ENCODE measurements at regions not wholly inside any gene's neighbourhood (a gene's known extent, or its start where the extent isn't known, plus 50 kb on each side); places are given as distances from the start of the nearest gene placed in this dataset.
A peak's percentile ranks its signal among the peaks of the same experiment; 100 is the strongest.
"Not testable (repeated sequence)": the region's sequence is repeated elsewhere in the genome, so short reads cannot be mapped to it uniquely, and the experiment has no call there.

DNA sequence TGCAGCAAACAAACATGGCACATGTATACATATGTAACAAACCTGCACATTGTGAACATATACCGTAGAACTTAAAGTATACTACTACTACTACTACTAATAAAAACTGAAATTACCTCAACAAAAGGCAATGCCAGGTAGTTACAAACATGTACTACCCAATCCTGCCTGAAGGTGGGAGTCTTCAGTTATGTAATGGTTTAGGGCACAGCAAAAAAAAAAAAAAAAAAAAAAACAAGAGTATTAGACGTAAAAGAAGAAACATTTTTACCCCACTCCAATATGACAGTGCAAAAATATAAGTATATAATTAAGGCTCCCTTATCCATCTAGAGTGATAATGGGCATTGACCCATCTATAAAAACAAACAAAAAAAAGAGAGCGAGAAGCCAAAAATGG is 296.6 kb downstream of the ZNF37A start:
- POLR2A ChIA-PET; H3K36me3 Mint-ChIP-seq; H3K27me3 ChIP-seq (ENCODE audit: control insufficient read depth in 2 of 2, insufficient read depth in 2 of 2, low read length in 2 of 2); intact Hi-C loops (cut with micrococcal nuclease); H3K27ac ChIP-seq (ENCODE audit: low read depth, low read length); H3K9me3 Mint-ChIP-seq; H3K9me3 ChIP-seq (ENCODE audit: control insufficient read depth in 2 of 3, low read length in 3 of 3); H3K27me3 Mint-ChIP-seq; H3K4me3 Mint-ChIP-seq; H3K4me3 ChIP-seq (ENCODE audit: low read length); H3K4me1 ChIP-seq (ENCODE audit: control insufficient read depth in 2 of 2, insufficient read depth in 2 of 2, low read length in 2 of 2); H3K36me3 ChIP-seq (ENCODE audit: control insufficient read depth in 2 of 3, insufficient read depth in 3 of 3, low read length in 3 of 3); H3K4me1 Mint-ChIP-seq; CTCF ChIA-PET: not testable (repeated sequence)
- ATAC-seq (peak; percentile 57), DNase-seq (peak in 7 of 9 donors; percentile 10 to 60 (median 43))
- H3K27ac Mint-ChIP-seq, result peak overlapping the region in 1 of 9 donors; percentile 52

DNA sequence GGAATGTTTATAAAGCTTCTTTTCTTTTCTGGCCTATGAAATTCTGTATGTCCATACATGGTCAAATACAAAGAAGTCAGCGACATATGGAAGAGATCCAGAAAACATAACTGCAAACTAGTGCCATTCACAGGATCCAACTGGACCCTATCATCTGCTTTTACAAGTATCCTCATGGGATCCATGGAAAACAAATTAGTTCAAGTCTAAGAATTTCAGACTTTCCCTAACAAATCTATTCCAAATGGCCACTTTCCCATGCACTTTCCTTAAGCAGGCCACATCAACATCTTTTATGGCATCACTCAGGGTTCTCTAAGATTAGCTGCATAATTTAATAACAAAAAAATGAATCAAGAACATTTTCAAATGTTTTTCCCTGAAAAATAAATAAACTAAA is 301.3 kb downstream of the ZNF37A start:
- H3K27ac Mint-ChIP-seq; H3K27me3 ChIP-seq (ENCODE audit: control insufficient read depth in 2 of 2, insufficient read depth in 2 of 2, low read length in 2 of 2); H3K9me3 Mint-ChIP-seq; H3K4me1 ChIP-seq (ENCODE audit: control insufficient read depth in 2 of 2, insufficient read depth in 2 of 2, low read length in 2 of 2); H3K27ac ChIP-seq (ENCODE audit: low read depth, low read length); H3K4me3 Mint-ChIP-seq; H3K36me3 Mint-ChIP-seq; DNase-seq; H3K36me3 ChIP-seq (ENCODE audit: control insufficient read depth in 2 of 3, insufficient read depth in 3 of 3, low read length in 3 of 3); H3K27me3 Mint-ChIP-seq; intact Hi-C loops (cut with micrococcal nuclease); H3K4me3 ChIP-seq (ENCODE audit: low read length); H3K9me3 ChIP-seq (ENCODE audit: control insufficient read depth in 2 of 3, low read length in 3 of 3); ATAC-seq; CTCF ChIA-PET; POLR2A ChIA-PET; H3K4me1 Mint-ChIP-seq: not testable (repeated sequence)

DNA sequence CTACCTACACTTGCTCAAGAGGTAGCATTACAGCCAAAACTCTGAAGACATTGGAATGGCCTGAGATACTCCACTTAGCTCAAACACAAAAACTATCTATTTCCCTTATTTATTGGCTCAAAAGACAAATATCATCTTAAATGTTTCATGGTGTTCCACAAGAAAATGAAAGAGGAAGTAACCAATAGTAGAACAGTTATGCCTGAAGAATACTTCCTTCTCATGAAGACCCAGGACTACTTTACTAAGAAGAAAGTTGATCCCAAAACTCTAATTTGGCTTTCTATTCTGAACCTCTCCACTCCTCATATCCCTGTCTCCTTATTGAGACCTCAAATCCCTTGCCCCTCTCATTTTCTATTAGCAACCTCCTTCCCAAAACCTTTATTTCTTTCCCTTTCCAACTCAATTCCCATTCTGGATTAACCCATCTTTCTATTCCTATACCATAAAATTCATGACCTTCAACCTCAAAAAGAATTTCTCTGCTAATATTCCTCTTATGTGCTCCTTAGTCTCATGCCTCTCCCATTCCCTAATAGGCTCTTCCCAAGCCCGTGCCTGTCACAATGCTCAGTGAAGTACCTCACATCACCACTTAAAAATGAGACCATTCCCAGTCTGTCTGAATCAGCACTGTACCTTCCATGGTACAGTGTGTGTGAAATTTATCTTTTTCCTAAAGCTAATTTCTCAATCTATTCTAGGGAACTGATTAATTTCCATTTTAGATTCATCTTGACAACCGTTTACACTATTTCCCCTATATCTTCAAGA is 302.2 kb downstream of the ZNF37A start:
- H3K4me3 ChIP-seq (ENCODE audit: low read length); H3K4me1 Mint-ChIP-seq; ATAC-seq; POLR2A ChIA-PET; H3K36me3 ChIP-seq (ENCODE audit: control insufficient read depth in 2 of 3, insufficient read depth in 3 of 3, low read length in 3 of 3); CTCF ChIA-PET; H3K27me3 Mint-ChIP-seq; H3K36me3 Mint-ChIP-seq; DNase-seq; H3K27me3 ChIP-seq (ENCODE audit: control insufficient read depth in 2 of 2, insufficient read depth in 2 of 2, low read length in 2 of 2); H3K4me1 ChIP-seq (ENCODE audit: control insufficient read depth in 2 of 2, insufficient read depth in 2 of 2, low read length in 2 of 2); H3K27ac ChIP-seq (ENCODE audit: low read depth, low read length); H3K9me3 Mint-ChIP-seq; H3K27ac Mint-ChIP-seq; H3K9me3 ChIP-seq (ENCODE audit: control insufficient read depth in 2 of 3, low read length in 3 of 3); H3K4me3 Mint-ChIP-seq; intact Hi-C loops (cut with micrococcal nuclease): not testable (repeated sequence)

DNA sequence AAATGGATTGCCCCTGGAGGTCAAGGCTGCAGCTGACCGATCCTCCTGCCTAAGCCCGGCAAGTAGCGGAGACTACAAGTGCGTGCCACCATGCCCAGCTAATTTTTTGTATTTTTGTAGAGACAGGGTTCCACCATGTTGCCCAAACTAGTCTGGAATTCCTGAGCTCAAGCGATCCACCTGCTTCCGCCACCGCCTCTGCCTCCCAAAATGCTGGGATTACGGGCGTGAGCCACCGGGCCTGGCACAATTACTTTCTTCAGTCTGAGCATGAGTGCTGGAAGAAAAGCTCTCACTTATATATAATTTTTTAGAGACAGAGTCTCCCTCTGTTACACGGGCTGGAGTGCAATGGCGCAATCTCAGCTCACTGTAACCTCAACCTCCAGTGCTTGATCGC is 307.4 kb downstream of the ZNF37A start:
- peak overlapping the region in 7 of 9 donors; percentile 47 to 99 (median 97) for H3K27ac Mint-ChIP-seq

DNA sequence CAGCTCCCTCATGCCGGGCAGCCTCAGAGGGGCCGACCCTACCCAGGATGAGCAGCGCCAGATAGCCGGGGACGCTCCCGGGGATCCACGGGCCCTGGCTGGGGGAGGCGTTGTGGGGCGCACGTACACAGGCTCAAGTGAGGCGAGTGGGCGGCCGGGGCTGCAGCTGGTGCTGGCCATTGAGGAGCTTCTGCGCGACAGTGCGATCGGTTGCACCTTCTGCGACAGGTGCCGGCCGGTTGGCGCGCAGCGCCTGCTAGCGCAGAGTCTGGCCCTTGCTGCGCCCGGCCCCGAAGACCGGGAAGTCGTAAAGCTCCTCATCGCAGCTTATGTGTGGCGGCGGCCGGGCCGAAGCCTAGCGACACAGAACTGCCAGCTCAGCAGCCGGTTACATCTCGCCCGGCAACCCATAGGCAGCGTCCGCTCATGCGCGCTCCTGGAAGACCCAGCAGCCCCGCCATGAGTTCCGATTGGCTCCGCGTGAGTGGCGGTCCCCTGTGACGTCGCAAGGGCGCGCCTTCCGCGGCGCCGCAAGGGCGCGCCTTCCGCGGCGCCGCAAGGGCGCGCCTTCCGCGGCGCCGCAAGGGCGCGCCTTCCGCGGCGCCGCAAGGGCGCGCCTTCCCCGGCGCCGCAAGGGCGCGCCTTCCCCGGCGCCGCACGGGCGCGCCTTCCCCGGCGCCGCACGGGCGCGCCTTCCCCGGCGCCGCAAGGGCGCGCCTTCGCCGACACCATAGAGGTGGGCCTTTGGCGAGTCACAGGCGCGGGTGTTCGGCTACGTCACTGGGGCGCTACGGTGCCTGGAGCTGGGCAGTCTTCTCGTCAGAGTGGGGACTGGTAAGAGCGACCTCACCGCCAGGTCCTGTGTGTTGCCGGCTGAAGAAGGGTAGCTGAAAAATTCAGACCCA is 308.6 kb downstream of the ZNF37A start:
- not testable (repeated sequence) for H3K4me1 Mint-ChIP-seq; H3K36me3 Mint-ChIP-seq; H3K4me1 ChIP-seq (ENCODE audit: control insufficient read depth in 2 of 2, insufficient read depth in 2 of 2, low read length in 2 of 2); H3K36me3 ChIP-seq (ENCODE audit: control insufficient read depth in 2 of 3, insufficient read depth in 3 of 3, low read length in 3 of 3); H3K27me3 Mint-ChIP-seq; H3K9me3 Mint-ChIP-seq; H3K9me3 ChIP-seq (ENCODE audit: control insufficient read depth in 2 of 3, low read length in 3 of 3); H3K27me3 ChIP-seq (ENCODE audit: control insufficient read depth in 2 of 2, insufficient read depth in 2 of 2, low read length in 2 of 2)
- Mint-ChIP-seq H3K4me3 (peak overlapping the region; percentile 84 to 95 (median 89)), H3K27ac (peak overlapping the region; percentile 92 to 99 (median 98))
- ChIA-PET CTCF (interaction anchor here (0.5 kb wide), 1 partner anchor 547 kb away, joined by 6 read pairs; no protein-coding TSS in a partner anchor), POLR2A (interaction anchor here (1.2 to 1.4 kb wide), 2 partner anchors 392 to 426 kb away, joined by 3 to 4 read pairs; partner anchors contain the start of genes ZNF25 and ZNF33A)
- ATAC-seq, result peak; percentile 98
- DNase-seq, result peak; percentile 83 to 97 (median 92)
- Histone ChIP-seq H3K27ac (ENCODE audit: low read depth, low read length) (peak overlapping the region; percentile 94), H3K4me3 (ENCODE audit: low read length) (peak overlapping the region; percentile 68)
- intact Hi-C loops (cut with micrococcal nuclease), result loop anchor here (1.0 kb wide), 5 partner anchors 46 to 545 kb away; partner anchors contain the start of genes ZNF25 (in 2 of the 2), ZNF248 (in 1 of the 2), ZNF33A (in 1 of the 2) and ZNF37A (in 1 of the 2)

More for the DNA sequence above, 307.4 kb downstream of the ZNF37A start:
- CTCF ChIA-PET; POLR2A ChIA-PET; H3K27ac ChIP-seq (ENCODE audit: low read depth, low read length); H3K36me3 ChIP-seq (ENCODE audit: control insufficient read depth in 2 of 3, insufficient read depth in 3 of 3, low read length in 3 of 3); H3K36me3 Mint-ChIP-seq; H3K27me3 ChIP-seq (ENCODE audit: control insufficient read depth in 2 of 2, insufficient read depth in 2 of 2, low read length in 2 of 2); H3K4me3 ChIP-seq (ENCODE audit: low read length); intact Hi-C loops (cut with micrococcal nuclease); ATAC-seq; H3K9me3 Mint-ChIP-seq; H3K4me1 ChIP-seq (ENCODE audit: control insufficient read depth in 2 of 2, insufficient read depth in 2 of 2, low read length in 2 of 2); H3K4me1 Mint-ChIP-seq; H3K27me3 Mint-ChIP-seq; H3K9me3 ChIP-seq (ENCODE audit: control insufficient read depth in 2 of 3, low read length in 3 of 3): not testable (repeated sequence)
- DNase-seq, result peak in 2 of 9 donors; percentile 5 to 6
- H3K4me3 Mint-ChIP-seq, result peak overlapping the region in 7 of 10 donors; percentile 64 to 95 (median 89)

DNA sequence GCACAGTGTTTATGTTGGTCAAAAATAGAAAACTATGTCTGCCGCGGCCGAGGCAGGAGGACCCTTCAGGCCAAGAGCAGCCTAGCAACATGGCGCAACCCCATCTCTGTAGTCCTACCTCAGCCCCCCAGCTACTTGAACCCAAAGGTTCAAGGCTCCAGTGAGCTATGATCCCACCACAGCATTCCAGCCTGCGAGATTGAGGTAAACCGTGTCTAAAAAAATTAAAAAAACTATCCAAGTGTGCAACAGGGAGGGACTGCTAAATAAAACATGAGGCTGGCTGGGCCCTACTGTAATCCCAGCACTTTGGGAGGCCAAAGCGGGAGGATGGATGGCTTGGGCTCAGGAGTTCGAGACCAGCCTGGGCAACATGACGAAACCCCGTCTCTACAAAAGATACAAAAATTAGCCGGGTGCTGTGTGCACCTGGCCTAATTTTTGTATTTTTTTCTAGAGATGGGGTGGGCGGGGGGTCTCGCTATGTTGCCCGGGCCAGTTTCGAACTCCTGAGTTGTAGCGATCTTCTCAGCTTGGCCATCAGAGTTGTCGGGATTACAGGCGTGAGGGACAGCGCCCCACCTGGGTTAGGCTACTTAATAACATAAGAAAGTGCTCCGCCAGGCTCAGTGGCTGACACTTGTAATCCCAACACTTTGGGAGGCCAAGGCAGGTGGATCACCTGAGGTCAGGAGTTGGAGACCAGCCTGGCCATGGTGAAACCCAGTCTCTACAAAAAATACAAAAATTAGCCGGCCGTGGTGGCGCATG is 309.4 kb downstream of the ZNF37A start:
- ATAC-seq; H3K9me3 ChIP-seq (ENCODE audit: control insufficient read depth in 2 of 3, low read length in 3 of 3); intact Hi-C loops (cut with micrococcal nuclease); H3K4me1 ChIP-seq (ENCODE audit: control insufficient read depth in 2 of 2, insufficient read depth in 2 of 2, low read length in 2 of 2); H3K9me3 Mint-ChIP-seq; H3K4me1 Mint-ChIP-seq; CTCF ChIA-PET; H3K36me3 Mint-ChIP-seq; H3K27me3 Mint-ChIP-seq; H3K36me3 ChIP-seq (ENCODE audit: control insufficient read depth in 2 of 3, insufficient read depth in 3 of 3, low read length in 3 of 3); H3K27me3 ChIP-seq (ENCODE audit: control insufficient read depth in 2 of 2, insufficient read depth in 2 of 2, low read length in 2 of 2): not testable (repeated sequence)
- H3K27ac ChIP-seq (ENCODE audit: low read depth, low read length), result peak overlapping the region; percentile 88
- Mint-ChIP-seq H3K4me3 (peak overlapping the region; percentile 84 to 95 (median 88)), H3K27ac (peak overlapping the region; percentile 92 to 99 (median 98))
- DNase-seq, result peak in 1 of 9 donors; percentile 8
- POLR2A ChIA-PET, result interaction anchor here (1.2 to 1.4 kb wide), 2 partner anchors 393 to 427 kb away, joined by 3 to 4 read pairs; partner anchors contain the start of genes ZNF25 and ZNF33A
- H3K4me3 ChIP-seq (ENCODE audit: low read length), result peak overlapping the region; percentile 68

Measured in naive thymus-derived CD4-positive, alpha-beta T cell (primary cell).